ENCODE measurements at regions not wholly inside any gene's neighbourhood (a gene's known extent, or its start where the extent isn't known, plus 50 kb on each side); places are given as distances from the start of the nearest gene placed in this dataset.
A peak's percentile ranks its signal among the peaks of the same experiment; 100 is the strongest.

DNA sequence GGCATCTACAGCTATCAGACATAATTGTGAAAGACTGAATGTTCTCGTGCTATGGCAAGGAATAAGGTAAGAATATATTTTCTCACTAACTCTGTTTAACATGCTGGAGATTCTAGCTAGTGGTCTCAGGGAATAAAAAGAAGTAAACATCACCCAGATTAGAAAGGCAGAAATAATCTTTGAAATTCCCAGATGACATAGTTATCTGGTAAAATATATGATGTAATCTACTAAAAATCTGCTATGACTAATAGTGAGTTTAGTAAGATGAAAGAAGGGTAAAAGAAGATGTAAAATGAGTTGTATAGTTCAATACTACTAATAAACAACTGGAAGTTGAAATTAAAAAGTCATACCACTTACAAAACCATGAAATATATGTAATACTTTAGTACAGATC is 134.2 kb downstream of the DSC3 start:
- TF ChIP-seq EZH2 (IDR thresholded peaks at IDR 0.05; ENCODE audit: borderline replicate concordance, low read depth, low read length, poor library complexity, severe bottlenecking) (no peak), CTCF (conservative IDR thresholded peaks at IDR 0.05; ENCODE audit: low read depth, low read length) (no peak)
- Histone ChIP-seq H3K27me3 (replicated peaks; ENCODE audit: insufficient read depth, low read depth, low read length, poor library complexity) (no peaks in the 10 kb centered on the region), H3K27ac (ENCODE audit: low read depth, low read length, poor library complexity, severe bottlenecking) (no peak overlapping the region), H3K4me3 (ENCODE audit: low read depth, low read length, poor library complexity, severe bottlenecking) (no peak overlapping the region), H3K36me3 (ENCODE audit: insufficient read depth, low read length, poor library complexity, severe bottlenecking) (no peaks in the 10 kb centered on the region), H3K9me3 (ENCODE audit: low read depth, low read length, poor library complexity, severe bottlenecking) (no peaks in the 10 kb centered on the region), H3K4me1 (ENCODE audit: insufficient read depth, low read length, poor library complexity, severe bottlenecking) (no peaks in the 10 kb centered on the region)
- ChIA-PET CTCF (no interaction called here), POLR2A (ENCODE audit: low non-redundant PET) (no interaction called here)
- intact Hi-C loops (cut with micrococcal nuclease; ENCODE audit: unreplicated experiment) = no loop called here
- BruUV-seq (replicated peaks) = no TSS peak
- DNase-seq (ENCODE audit: low spot score) = no peak

GRCh38 chr18:30903566-30903965 is 139.0 kb downstream of the DSC3 start:
- CTCF ChIA-PET = no interaction called here
- no peak overlapping the region for H3K27ac ChIP-seq (ENCODE audit: low read depth, low read length, poor library complexity, severe bottlenecking)
- H3K4me1 ChIP-seq (ENCODE audit: insufficient read depth, low read length, poor library complexity, severe bottlenecking) = no peaks in the 10 kb centered on the region
- no peak overlapping the region for H3K4me3 ChIP-seq (ENCODE audit: low read depth, low read length, poor library complexity, severe bottlenecking)
- H3K27me3 ChIP-seq (replicated peaks; ENCODE audit: insufficient read depth, low read depth, low read length, poor library complexity) = no peaks in the 10 kb centered on the region
- intact Hi-C loops (cut with micrococcal nuclease; ENCODE audit: unreplicated experiment) = no loop called here
- DNase-seq (ENCODE audit: low spot score) = no peak
- H3K36me3 ChIP-seq (ENCODE audit: insufficient read depth, low read length, poor library complexity, severe bottlenecking) = no peaks in the 10 kb centered on the region
- POLR2A ChIA-PET (ENCODE audit: low non-redundant PET) = no interaction called here
- H3K9me3 ChIP-seq (ENCODE audit: low read depth, low read length, poor library complexity, severe bottlenecking) = no peaks in the 10 kb centered on the region
- TF ChIP-seq EZH2 (IDR thresholded peaks at IDR 0.05; ENCODE audit: borderline replicate concordance, low read depth, low read length, poor library complexity, severe bottlenecking) (no peak), CTCF (conservative IDR thresholded peaks at IDR 0.05; ENCODE audit: low read depth, low read length) (no peak)
- no TSS peak for BruUV-seq (replicated peaks)

- Histone ChIP-seq H3K27me3 (replicated peaks; ENCODE audit: insufficient read depth, low read depth, low read length, poor library complexity) (peaks cover 6% of the 10 kb centered on the region), H3K4me1 (ENCODE audit: insufficient read depth, low read length, poor library complexity, severe bottlenecking) (no peaks in the 10 kb centered on the region), H3K27ac (ENCODE audit: low read depth, low read length, poor library complexity, severe bottlenecking) (no peak overlapping the region), H3K9me3 (ENCODE audit: low read depth, low read length, poor library complexity, severe bottlenecking) (no peaks in the 10 kb centered on the region), H3K36me3 (ENCODE audit: insufficient read depth, low read length, poor library complexity, severe bottlenecking) (no peaks in the 10 kb centered on the region), H3K4me3 (ENCODE audit: low read depth, low read length, poor library complexity, severe bottlenecking) (no peak overlapping the region)
- ChIA-PET POLR2A (ENCODE audit: low non-redundant PET) (no interaction called here), CTCF (no interaction called here)
- TF ChIP-seq CTCF (conservative IDR thresholded peaks at IDR 0.05; ENCODE audit: low read depth, low read length) (0 out of 2 replicates have a peak, but pooled peaks have one; percentile 21), EZH2 (IDR thresholded peaks at IDR 0.05; ENCODE audit: borderline replicate concordance, low read depth, low read length, poor library complexity, severe bottlenecking) (no peak)
- intact Hi-C loops (cut with micrococcal nuclease; ENCODE audit: unreplicated experiment) = loop anchor here (10.0 kb wide), 1 partner anchor 1015 kb away; no protein-coding TSS in a partner anchor
- BruUV-seq (replicated peaks) = no TSS peak
- DNase-seq (ENCODE audit: low spot score) = peak; percentile 11
Observed at GRCh38 chr18:30889519-30890301, 152.8 kb downstream of the DSC3 start.

Data from A673 (cell line).